CD4-positive, alpha-beta T cell (primary cell): ENCODE measurements at regions not wholly inside any gene's neighbourhood (a gene's known extent, or its start where the extent isn't known, plus 50 kb on each side); places are given as distances from the start of the nearest gene placed in this dataset.

Experiments used
- ATAC-seq: fragments of 200-7000 bp; cut with Tn5 transposase; one replicate; pipeline ENCODE4 v1.10.0; 2022; ENCODE audit warnings: mild to moderate bottlenecking; ENCODE audit not compliant: poor library complexity
- CTCF ChIA-PET: fragments of 350-600 bp; sonication (Branson Sonifier 250); formaldehyde crosslinking; loops from one replicate; lab custom pipeline; 2021; ENCODE audit warnings: antibody characterized with exemption, inconsistent platforms; lab: Charles Lee
- POLR2A ChIA-PET: fragments of 350-600 bp; sonication (Branson Sonifier 250); formaldehyde crosslinking; loops from one replicate; lab custom pipeline; 2021; ENCODE audit warnings: antibody characterized with exemption, inconsistent platforms; lab: Charles Lee
- DNase-seq, 14 experiments: peaks; one replicate each; pipeline ENCODE4 v3.0.0-alpha.2; 2013 to 2020; ENCODE audit warnings: mixed read lengths in 2 of 14
- H3K27ac ChIP-seq, 2 donors: one replicate each; pipeline versions ENCODE4 v1.5.1 to v1.7.0; 2013; ENCODE audit warnings: low read length in 2 of 2, low read depth in 1 of 2, mild to moderate bottlenecking in 1 of 2
- H3K27me3 ChIP-seq, 2 experiments: 1 replicate in 1 of 2; 2 replicates in 1 of 2; pipeline versions ENCODE4 v1.6.1 to v1.7.0; 2013; ENCODE audit warnings: low read length in 2 of 2, control low read depth in 1 of 2, mild to moderate bottlenecking in 1 of 2, moderate library complexity in 1 of 2; ENCODE audit not compliant: insufficient read depth in 2 of 2, control insufficient read depth in 1 of 2
- H3K36me3 ChIP-seq: one replicate; pipeline ENCODE4 v1.6.1; 2013; ENCODE audit warnings: low read length, control low read depth; ENCODE audit not compliant: insufficient read depth
- H3K4me1 ChIP-seq: one replicate; pipeline ENCODE4 v1.6.1; 2013; ENCODE audit warnings: low read length, control low read depth; ENCODE audit not compliant: insufficient read depth
- H3K4me3 ChIP-seq: one replicate; pipeline ENCODE4 v1.5.1; 2013; ENCODE audit warnings: mild to moderate bottlenecking, low read length, moderate library complexity
- H3K9me3 ChIP-seq, 2 experiments: 1 replicate in 1 of 2; 2 replicates in 1 of 2; pipeline versions ENCODE4 v1.6.1 to v1.7.0; 2013; ENCODE audit warnings: low read length in 2 of 2, mild to moderate bottlenecking in 2 of 2, control low read depth in 1 of 2, moderate library complexity in 1 of 2; ENCODE audit not compliant: control insufficient read depth in 1 of 2, insufficient read depth in 1 of 2
- H3K27ac Mint-ChIP-seq: one replicate; pipeline ENCODE4 v1.8.0; 2020; ENCODE audit warnings: mixed read lengths
- H3K27me3 Mint-ChIP-seq: one replicate; pipeline ENCODE4 v1.8.0; 2021; ENCODE audit warnings: mixed read lengths
- H3K36me3 Mint-ChIP-seq: one replicate; pipeline ENCODE4 v1.8.0; 2021; ENCODE audit warnings: low read depth, mixed read lengths
- H3K4me1 Mint-ChIP-seq: one replicate; pipeline ENCODE4 v1.8.0; 2021; ENCODE audit warnings: low read depth, mixed read lengths
- H3K4me3 Mint-ChIP-seq: one replicate; pipeline ENCODE4 v1.8.0; 2020; ENCODE audit warnings: mild to moderate bottlenecking, mixed read lengths
- H3K9me3 Mint-ChIP-seq: one replicate; pipeline ENCODE4 v1.8.0; 2020; ENCODE audit warnings: mixed read lengths
- CTCF ChIP-seq: fragments of 200-600 bp; IDR thresholded peaks from one replicate; pipeline ENCODE4 v1.8.0; 2022; ENCODE audit warnings: antibody characterized with exemption, mild to moderate bottlenecking
- intact Hi-C, 2 experiments: fragments of 100-400 bp; cut with DNase I in 1 of 2; cut with micrococcal nuclease in 1 of 2; formaldehyde crosslinking; loops; one replicate each; pipeline versions ENCODE4 v1.15.1 to v1.9.0; 2023 to 2025; cut with DNase I, micrococcal nuclease

GRCh38 chr10:35704401-35704800 is 62.3 kb upstream of the FZD8 start:
- ChIA-PET POLR2A (no interaction called here), CTCF (no interaction called here)
- intact Hi-C loops: no loop called here
- no peaks in the 10 kb centered on the region for H3K36me3 ChIP-seq
- Mint-ChIP-seq H3K27me3 (peaks cover 6% of the 10 kb centered on the region), H3K4me1 (no peaks in the 10 kb centered on the region), H3K9me3 (peaks cover 3% of the 10 kb centered on the region), H3K27ac (no peak overlapping the region), H3K36me3 (no peaks in the 10 kb centered on the region), H3K4me3 (no peak overlapping the region)
- no peaks in the 10 kb centered on the region for H3K4me1 ChIP-seq
- no peak overlapping the region for H3K27ac ChIP-seq
- TF ChIP-seq CTCF: no peak
- no peak for DNase-seq
- H3K4me3 ChIP-seq: no peak overlapping the region
- no peak for ATAC-seq
- no peaks in the 10 kb centered on the region for H3K9me3 ChIP-seq
- no peaks in the 10 kb centered on the region for H3K27me3 ChIP-seq

GRCh38 chr10:35700487-35700882 is 58.4 kb upstream of the FZD8 start:
- no peaks in the 10 kb centered on the region for H3K36me3 Mint-ChIP-seq
- H3K4me3 ChIP-seq: no peak overlapping the region
- H3K9me3 Mint-ChIP-seq: no peaks in the 10 kb centered on the region
- intact Hi-C loops: no loop called here
- H3K27ac Mint-ChIP-seq: no peak overlapping the region
- H3K36me3 ChIP-seq: no peaks in the 10 kb centered on the region
- TF ChIP-seq CTCF: no peak
- H3K9me3 ChIP-seq: no peaks in the 10 kb centered on the region
- peaks cover 6% of the 10 kb centered on the region for H3K27me3 Mint-ChIP-seq
- no peak overlapping the region for H3K27ac ChIP-seq
- POLR2A ChIA-PET: no interaction called here
- no peak overlapping the region for H3K4me3 Mint-ChIP-seq
- CTCF ChIA-PET: no interaction called here
- no peaks in the 10 kb centered on the region for H3K4me1 ChIP-seq
- H3K4me1 Mint-ChIP-seq: no peaks in the 10 kb centered on the region
- ATAC-seq (no peak), DNase-seq (no peak)
- no peaks in the 10 kb centered on the region for H3K27me3 ChIP-seq

GRCh38 chr10:35699848-35700486 is 57.9 kb upstream of the FZD8 start:
- no peak overlapping the region for H3K4me3 Mint-ChIP-seq
- no peak for DNase-seq
- CTCF ChIA-PET: no interaction called here
- Histone ChIP-seq H3K27ac (no peak overlapping the region), H3K4me3 (no peak overlapping the region), H3K4me1 (no peaks in the 10 kb centered on the region), H3K36me3 (no peaks in the 10 kb centered on the region), H3K9me3 (no peaks in the 10 kb centered on the region), H3K27me3 (no peaks in the 10 kb centered on the region)
- H3K27me3 Mint-ChIP-seq: peaks cover 6% of the 10 kb centered on the region
- TF ChIP-seq CTCF: no peak
- intact Hi-C loops: no loop called here
- H3K9me3 Mint-ChIP-seq: no peaks in the 10 kb centered on the region
- H3K4me1 Mint-ChIP-seq: no peaks in the 10 kb centered on the region
- no peak for ATAC-seq
- POLR2A ChIA-PET: no interaction called here
- no peaks in the 10 kb centered on the region for H3K36me3 Mint-ChIP-seq
- H3K27ac Mint-ChIP-seq: no peak overlapping the region
